Prostate gland (tissue), 2 donors: ENCODE measurements at regions not wholly inside any gene's neighbourhood (a gene's known extent, or its start where the extent isn't known, plus 50 kb on each side); places are given as distances from the start of the nearest gene placed in this dataset.

ENCODE experiments used
- CTCF ChIP-seq, 4 experiments: fragments of 200-600 bp in 2 of 4; fragments of 450-650 bp in 2 of 4; sonication (generic) in 2 of 4; IDR thresholded peaks; 1 replicate in 3 of 4; 2 replicates in 1 of 4; pipeline ENCODE4 v1.5.1; 2016 to 2019; ENCODE audit warnings: antibody characterized with exemption in 4 of 4, mild to moderate bottlenecking in 2 of 4, moderate library complexity in 2 of 4
- POLR2A ChIP-seq: fragments of 450-650 bp; IDR thresholded peaks from one replicate; pipeline ENCODE4 v1.6.1; 2016; ENCODE audit warnings: antibody characterized with exemption, mild to moderate bottlenecking
- POLR2AphosphoS5 ChIP-seq: sonication (generic); formaldehyde crosslinking; IDR thresholded peaks from one replicate; pipeline ENCODE4 v1.6.1; 2017; ENCODE audit warnings: antibody characterized with exemption

DNA sequence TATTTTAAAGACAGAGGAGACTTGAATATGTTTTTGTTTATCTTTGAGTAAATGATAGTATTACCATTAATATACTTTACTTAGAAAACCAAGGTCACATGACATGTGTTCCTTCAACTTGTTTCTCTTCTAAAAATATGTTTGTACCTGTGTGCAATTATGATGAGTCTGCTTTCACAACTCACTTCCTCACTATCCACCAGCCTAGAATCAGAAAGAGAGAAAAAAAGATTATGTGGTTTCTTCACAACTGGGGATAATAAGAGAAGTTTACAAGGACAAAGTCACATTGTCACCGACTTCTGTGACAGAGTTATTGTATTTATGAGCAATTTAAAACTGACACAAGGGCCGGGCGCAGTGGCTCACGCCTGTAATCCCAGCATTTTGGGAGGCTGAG lies 1112.1 kb downstream of the RPA4 start:
- TF ChIP-seq CTCF (IDR thresholded peaks at IDR 0.05) (no peak), POLR2A (no peak), POLR2AphosphoS5 (no peak)
